H9 (cell line): ENCODE measurements at regions not wholly inside any gene's neighbourhood (a gene's known extent, or its start where the extent isn't known, plus 50 kb on each side); places are given as distances from the start of the nearest gene placed in this dataset.

Experiments used
- DNase-seq: peaks from one replicate; pipeline ENCODE4 v3.0.0-alpha.2; 2017
- H2AFZ ChIP-seq: one replicate; pipeline ENCODE4 v1.6.1; 2013; ENCODE audit warnings: mild to moderate bottlenecking, low read length, control low read depth, moderate library complexity
- H2AK5ac ChIP-seq: 2 replicates; pipeline ENCODE4 v1.6.1; 2013; ENCODE audit warnings: low read length, control low read depth, mixed read lengths; ENCODE audit not compliant: insufficient read length
- H2BK120ac ChIP-seq: one replicate; pipeline ENCODE4 v1.6.1; 2013; ENCODE audit warnings: low read depth, mild to moderate bottlenecking, low read length, control low read depth, inconsistent platforms; ENCODE audit not compliant: poor library complexity, severe bottlenecking
- H2BK12ac ChIP-seq: 2 replicates; pipeline ENCODE4 v1.6.1; 2013; ENCODE audit warnings: low read length, control low read depth, mixed read lengths, low read depth; ENCODE audit not compliant: insufficient read length
- H2BK15ac ChIP-seq: 2 replicates; pipeline ENCODE4 v1.6.1; 2013; ENCODE audit warnings: low read depth, low read length, control low read depth
- H2BK20ac ChIP-seq: one replicate; pipeline ENCODE4 v1.6.1; 2013; ENCODE audit warnings: low read depth, mild to moderate bottlenecking, low read length, control low read depth, inconsistent platforms; ENCODE audit not compliant: poor library complexity, severe bottlenecking
- H2BK5ac ChIP-seq: 2 replicates; pipeline ENCODE4 v1.6.1; 2013; ENCODE audit warnings: low read length, control low read depth, mixed read lengths; ENCODE audit not compliant: insufficient read length
- H3K14ac ChIP-seq: 2 replicates; pipeline ENCODE4 v1.6.1; 2013; ENCODE audit warnings: low read length, control low read depth; ENCODE audit not compliant: insufficient read depth
- H3K18ac ChIP-seq: 2 replicates; pipeline ENCODE4 v1.6.1; 2013; ENCODE audit warnings: low read depth, mild to moderate bottlenecking, mixed read lengths, low read length, control low read depth; ENCODE audit not compliant: insufficient read length
- H3K23ac ChIP-seq: 2 replicates; pipeline ENCODE4 v1.6.1; 2013; ENCODE audit warnings: low read length, control low read depth, mixed read lengths, low read depth; ENCODE audit not compliant: insufficient read length
- H3K23me2 ChIP-seq: 2 replicates; pipeline ENCODE4 v1.6.1; 2013; ENCODE audit warnings: low read depth, mild to moderate bottlenecking, mixed read lengths, low read length, control low read depth; ENCODE audit not compliant: insufficient read length, poor library complexity, severe bottlenecking
- H3K27ac ChIP-seq: 2 replicates; pipeline ENCODE4 v1.5.1; 2013; ENCODE audit warnings: low read length, control low read depth, mixed read lengths, low read depth; ENCODE audit not compliant: insufficient read length
- H3K27me3 ChIP-seq: 2 replicates; pipeline ENCODE4 v1.6.1; 2013; ENCODE audit warnings: low read length, control low read depth, inconsistent platforms; ENCODE audit not compliant: insufficient read depth
- H3K4ac ChIP-seq: 2 replicates; pipeline ENCODE4 v1.6.1; 2013; ENCODE audit warnings: low read depth, mild to moderate bottlenecking, control low read depth, inconsistent platforms, low read length, moderate library complexity
- H3K4me1 ChIP-seq: 2 replicates; pipeline ENCODE4 v1.6.1; 2013; ENCODE audit warnings: low read length, control low read depth, inconsistent platforms; ENCODE audit not compliant: insufficient read depth
- H3K4me2 ChIP-seq: 2 replicates; pipeline ENCODE4 v1.6.1; 2013; ENCODE audit warnings: low read length, control low read depth, mixed read lengths; ENCODE audit not compliant: insufficient read length, insufficient read depth
- H3K56ac ChIP-seq: 2 replicates; pipeline ENCODE4 v1.6.1; 2013; ENCODE audit warnings: low read depth, mild to moderate bottlenecking, mixed read lengths, low read length, control low read depth; ENCODE audit not compliant: insufficient read length
- H3K79me1 ChIP-seq: 2 replicates; pipeline ENCODE4 v1.6.1; 2013; ENCODE audit warnings: low read depth, mild to moderate bottlenecking, moderate library complexity, low read length, control low read depth, inconsistent platforms; ENCODE audit not compliant: insufficient read depth, poor library complexity, severe bottlenecking
- H3K79me2 ChIP-seq: 2 replicates; pipeline ENCODE4 v1.6.1; 2013; ENCODE audit warnings: low read length, control low read depth, inconsistent platforms; ENCODE audit not compliant: insufficient read depth
- H3K9ac ChIP-seq: 2 replicates; pipeline ENCODE4 v1.6.1; 2013; ENCODE audit warnings: low read length, control low read depth, mixed read lengths; ENCODE audit not compliant: insufficient read length; ENCODE audit errors: extremely low read depth
- H3K9me3 ChIP-seq: one replicate; pipeline ENCODE4 v1.6.1; 2013; ENCODE audit warnings: low read depth, low read length, inconsistent platforms; ENCODE audit not compliant: control insufficient read depth
- H3T11ph ChIP-seq: one replicate; pipeline ENCODE4 v1.6.1; 2013; ENCODE audit warnings: mild to moderate bottlenecking, low read length, control low read depth, inconsistent platforms
- H4K20me1 ChIP-seq: one replicate; pipeline ENCODE4 v1.6.1; 2013; ENCODE audit not compliant: control insufficient read depth, insufficient read length, insufficient read depth
- H4K5ac ChIP-seq: 2 replicates; pipeline ENCODE4 v1.6.1; 2013; ENCODE audit warnings: low read depth, mild to moderate bottlenecking, mixed read lengths, low read length, control low read depth; ENCODE audit not compliant: insufficient read length
- H4K8ac ChIP-seq: replicated peaks from 2 replicates; pipeline ENCODE4 v1.6.1; 2013; ENCODE audit warnings: low read length, control low read depth, mixed read lengths, low read depth; ENCODE audit not compliant: insufficient read length
- H4K91ac ChIP-seq: 2 replicates; pipeline ENCODE4 v1.6.1; 2013; ENCODE audit warnings: low read depth, mild to moderate bottlenecking, moderate library complexity, mixed read lengths, low read length, control low read depth; ENCODE audit not compliant: insufficient read length
- H3K27ac Mint-ChIP-seq, 3 experiments: 2 replicates in 2 of 3; 3 replicates in 1 of 3; pipeline ENCODE4 v1.8.0; 2020 to 2021; ENCODE audit warnings: mixed read lengths in 3 of 3, mild to moderate bottlenecking in 1 of 3, moderate library complexity in 1 of 3
- H3K27me3 Mint-ChIP-seq: 2 replicates; pipeline ENCODE4 v1.8.0; 2021; ENCODE audit warnings: low read depth, mild to moderate bottlenecking, moderate library complexity, mixed read lengths
- H3K36me3 Mint-ChIP-seq, 3 experiments: 2 replicates in 2 of 3; 3 replicates in 1 of 3; pipeline ENCODE4 v1.8.0; 2020 to 2021; ENCODE audit warnings: low read depth in 3 of 3, mixed read lengths in 3 of 3; ENCODE audit not compliant: insufficient read depth in 1 of 3
- H3K4me1 Mint-ChIP-seq, 2 experiments: 2 replicates each; pipeline ENCODE4 v1.8.0; 2020; ENCODE audit warnings: mixed read lengths in 2 of 2
- H3K4me3 Mint-ChIP-seq, 2 experiments: 2 replicates in 1 of 2; 3 replicates in 1 of 2; pipeline ENCODE4 v1.8.0; 2020 to 2021; ENCODE audit warnings: mild to moderate bottlenecking in 2 of 2, mixed read lengths in 2 of 2, moderate library complexity in 1 of 2
- H3K9me3 Mint-ChIP-seq, 2 experiments: 2 replicates in 1 of 2; 3 replicates in 1 of 2; pipeline ENCODE4 v1.8.0; 2020; ENCODE audit warnings: mild to moderate bottlenecking in 2 of 2, mixed read lengths in 2 of 2, moderate library complexity in 1 of 2
- CTCF ChIP-seq: fragments of 200-600 bp; sonication (generic); conservative IDR thresholded peaks from 3 replicates; pipeline ENCODE4 v1.8.0; 2021; ENCODE audit warnings: antibody characterized with exemption, mild to moderate bottlenecking
- WGBS: extraction: QIAGEN DNeasy Blood & Tissue Kit; methylation state at CpG from one replicate; pipeline ENCODE4 v1.1.7; 2013; ENCODE audit warnings: missing lambda C conversion rate, low lambda C conversion rate, mixed read lengths; ENCODE audit not compliant: insufficient read length; ENCODE audit errors: extremely low coverage; 5-methylcytosine and 5-hydroxymethylcytosine counted together

- Histone ChIP-seq H3K4me1 (no peaks in the 10 kb centered on the region), H3K27ac (no peak overlapping the region), H2BK12ac (no peak overlapping the region), H2BK120ac (no peak overlapping the region), H2BK5ac (no peak overlapping the region), H3K56ac (no peak overlapping the region), H2AK5ac (no peak overlapping the region), H2AFZ (no peak overlapping the region), H3K4me2 (no peak overlapping the region), H4K20me1 (no peaks in the 10 kb centered on the region), H3K23me2 (no peaks in the 10 kb centered on the region), H3K14ac (no peak overlapping the region), H2BK20ac (no peak overlapping the region), H3K79me1 (no peaks in the 10 kb centered on the region), H3K4ac (no peak overlapping the region), H2BK15ac (no peak overlapping the region), H3K9ac (no peak overlapping the region), H3K79me2 (no peaks in the 10 kb centered on the region), H3K18ac (no peak overlapping the region), H4K5ac (no peak overlapping the region), H4K8ac (no peak overlapping the region), H3K23ac (no peak overlapping the region), H3K27me3 (no peaks in the 10 kb centered on the region), H3T11ph (no peak overlapping the region), H3K9me3 (no peaks in the 10 kb centered on the region), H4K91ac (no peak overlapping the region)
- Mint-ChIP-seq H3K27ac (no peak overlapping the region), H3K36me3 (peaks cover 0 to 7% (median 0%) of the 10 kb centered on the region in 3 experiments; a peak in 2 of 7 replicates), H3K4me1 (peaks cover 6 to 7% of the 10 kb centered on the region in 2 experiments; a peak in 2 of 4 replicates), H3K27me3 (no peaks in the 10 kb centered on the region), H3K4me3 (no peak overlapping the region), H3K9me3 (peaks cover 4 to 5% of the 10 kb centered on the region in 2 experiments; a peak in 2 of 5 replicates)
- DNase-seq, result no peak
- no peak for TF ChIP-seq CTCF
- no CpG with 5 or more reads among the region's 1 CpG for WGBS
Observed at GRCh38 chr17:70295731-70296130, 126.4 kb downstream of the KCNJ2 start.
